ENCODE measurements at regions not wholly inside any gene's neighbourhood (a gene's known extent, or its start where the extent isn't known, plus 50 kb on each side); places are given as distances from the start of the nearest gene placed in this dataset.

- intact Hi-C loops (cut with micrococcal nuclease; ENCODE audit: unreplicated experiment): no loop called here
- CTCF ChIA-PET: no interaction called here
- POLR2A ChIA-PET: no interaction called here
These were observed 256.7 kb upstream of the GNAI1 start for GRCh38 chr7:79877874-79878465.

GRCh38 chr7:79876848-79877252 is 257.8 kb upstream of the GNAI1 start:
- Histone ChIP-seq H3K79me2 (ENCODE audit: control insufficient read depth, insufficient read depth, low read length) (no peaks in the 10 kb centered on the region), H3K4me1 (ENCODE audit: control insufficient read depth, insufficient read depth, low read length) (no peaks in the 10 kb centered on the region), H3K4me2 (ENCODE audit: control insufficient read depth, insufficient read depth) (no peak overlapping the region), H3K27me3 (replicated peaks in 1 of 2; ENCODE audit: control insufficient read depth in 2 of 2, insufficient read depth in 2 of 2, low read length in 1 of 2) (no peaks in the 10 kb centered on the region), H3K9me3 (replicated peaks; ENCODE audit: control insufficient read depth, insufficient read depth, low read length) (no peaks in the 10 kb centered on the region), H3K4me3 (no peak overlapping the region), H4K20me1 (ENCODE audit: control insufficient read depth, insufficient read depth) (no peaks in the 10 kb centered on the region), H3K36me3 (ENCODE audit: control insufficient read depth in 2 of 2, insufficient read depth in 2 of 2, low read length in 1 of 2) (no peaks in the 10 kb centered on the region), H3K9ac (ENCODE audit: control insufficient read depth, insufficient read depth, low read length) (no peak overlapping the region), H3K27ac (ENCODE audit: control insufficient read depth, insufficient read depth) (no peak overlapping the region), H2AFZ (ENCODE audit: control insufficient read depth, low read depth, low read length) (no peak overlapping the region)
- SMC1A ChIA-PET (ENCODE audit: uncharacterized antibody, unreplicated experiment): no interaction called here
- WGBS (ENCODE audit: insufficient coverage, insufficient replicate concordance, low lambda C conversion rate, missing lambda C conversion rate): 30% methylated on average over 6 of the region's 6 CpGs
- in situ Hi-C loops (cut with MboI) (no loop called here), intact Hi-C loops (cut with micrococcal nuclease; ENCODE audit: unreplicated experiment) (no loop called here)
- no peak for FAIRE-seq
- no peak for DNase-seq (ENCODE audit: low read depth, low spot score)
- CTCF ChIA-PET: no interaction called here
- POLR2A ChIA-PET: no interaction called here
- BruUV-seq (replicated peaks): no TSS peak
- ATAC-seq: no peak
- RAD21 ChIA-PET (ENCODE audit: unreplicated experiment): no interaction called here
- TF ChIP-seq IRF5 (IDR thresholded peaks at IDR 0.05; ENCODE audit: borderline replicate concordance): no peak
- no peak for TF ChIP-seq PML (IDR thresholded peaks at IDR 0.05; ENCODE audit: low read length)
- no peak for TF ChIP-seq ESRRA (IDR thresholded peaks at IDR 0.05; ENCODE audit: low read length)
- no peak for TF ChIP-seq SMC3 (IDR thresholded peaks at IDR 0.05; ENCODE audit: borderline replicate concordance, low read length)
- no peak for TF ChIP-seq SUZ12 (IDR thresholded peaks at IDR 0.05; ENCODE audit: unreplicated experiment)
- TF ChIP-seq FOXM1 (IDR thresholded peaks at IDR 0.05; ENCODE audit: low read depth, low read length): no peak
- no peak for TF ChIP-seq KLF5 (IDR thresholded peaks at IDR 0.05; ENCODE audit: partially characterized antibody)
- TF ChIP-seq FOS (IDR thresholded peaks at IDR 0.05; ENCODE audit: borderline replicate concordance, extremely low read depth, insufficient read length): no peak
- TF ChIP-seq SPI1 (IDR thresholded peaks at IDR 0.05; ENCODE audit: borderline replicate concordance, insufficient read depth, low read depth, low read length): no peak
- no peak for TF ChIP-seq MEF2B (IDR thresholded peaks at IDR 0.05; ENCODE audit: partially characterized antibody, poor library complexity, severe bottlenecking)
- no peak for TF ChIP-seq ZSCAN29 (IDR thresholded peaks at IDR 0.05)
- no peak for TF ChIP-seq LARP7 (IDR thresholded peaks at IDR 0.05)
- no peak for TF ChIP-seq GATAD2B (conservative IDR thresholded peaks at IDR 0.05; ENCODE audit: low read depth)
- no peak for TF ChIP-seq HSF1 (IDR thresholded peaks at IDR 0.05; ENCODE audit: low read depth, low read length)

More at GRCh38 chr7:79877874-79878465, 256.7 kb upstream of the GNAI1 start:
- Histone ChIP-seq H3K9me3 (replicated peaks; ENCODE audit: control insufficient read depth, insufficient read depth, low read length) (no peaks in the 10 kb centered on the region), H3K79me2 (ENCODE audit: control insufficient read depth, insufficient read depth, low read length) (no peaks in the 10 kb centered on the region), H4K20me1 (ENCODE audit: control insufficient read depth, insufficient read depth) (no peaks in the 10 kb centered on the region), H3K4me1 (ENCODE audit: control insufficient read depth, insufficient read depth, low read length) (no peaks in the 10 kb centered on the region), H3K27ac (ENCODE audit: control insufficient read depth, insufficient read depth) (no peak overlapping the region), H2AFZ (ENCODE audit: control insufficient read depth, low read depth, low read length) (no peak overlapping the region), H3K4me3 (no peak overlapping the region), H3K27me3 (replicated peaks in 1 of 2; ENCODE audit: control insufficient read depth in 2 of 2, insufficient read depth in 2 of 2, low read length in 1 of 2) (no peaks in the 10 kb centered on the region), H3K9ac (ENCODE audit: control insufficient read depth, insufficient read depth, low read length) (no peak overlapping the region), H3K36me3 (ENCODE audit: control insufficient read depth in 2 of 2, insufficient read depth in 2 of 2, low read length in 1 of 2) (no peaks in the 10 kb centered on the region), H3K4me2 (ENCODE audit: control insufficient read depth, insufficient read depth) (no peak overlapping the region)
- ATAC-seq (no peak), DNase-seq (ENCODE audit: low read depth, low spot score) (no peak), FAIRE-seq (no peak)
- TF ChIP-seq SMAD1 (IDR thresholded peaks at IDR 0.05; ENCODE audit: low read depth, partially characterized antibody): no peak
- TF ChIP-seq RELA (IDR thresholded peaks at IDR 0.05; ENCODE audit: borderline replicate concordance, partially characterized antibody): no peak
- TF ChIP-seq ZBED1 (IDR thresholded peaks at IDR 0.05; ENCODE audit: borderline replicate concordance): no peak
- no peak for TF ChIP-seq ZNF217 (IDR thresholded peaks at IDR 0.05)
- TF ChIP-seq MTA3 (IDR thresholded peaks at IDR 0.05; ENCODE audit: borderline replicate concordance, low read length): no peak
- TF ChIP-seq HDAC2 (IDR thresholded peaks at IDR 0.05): no peak
- no peak for TF ChIP-seq RUNX3 (IDR thresholded peaks at IDR 0.05; ENCODE audit: low read length)
- TF ChIP-seq NFYA (IDR thresholded peaks at IDR 0.05; ENCODE audit: borderline replicate concordance, low read depth, low read length): no peak
- SMC1A ChIA-PET (ENCODE audit: uncharacterized antibody, unreplicated experiment): no interaction called here
- in situ Hi-C loops (cut with MboI): no loop called here
- 55% methylated on average over 3 of the region's 3 CpGs for WGBS (ENCODE audit: insufficient coverage, insufficient replicate concordance, low lambda C conversion rate, missing lambda C conversion rate)
- RAD21 ChIA-PET (ENCODE audit: unreplicated experiment): no interaction called here
- no TSS peak for BruUV-seq (replicated peaks)
